ENCODE measurements at regions not wholly inside any gene's neighbourhood (a gene's known extent, or its start where the extent isn't known, plus 50 kb on each side); places are given as distances from the start of the nearest gene placed in this dataset.

DNA sequence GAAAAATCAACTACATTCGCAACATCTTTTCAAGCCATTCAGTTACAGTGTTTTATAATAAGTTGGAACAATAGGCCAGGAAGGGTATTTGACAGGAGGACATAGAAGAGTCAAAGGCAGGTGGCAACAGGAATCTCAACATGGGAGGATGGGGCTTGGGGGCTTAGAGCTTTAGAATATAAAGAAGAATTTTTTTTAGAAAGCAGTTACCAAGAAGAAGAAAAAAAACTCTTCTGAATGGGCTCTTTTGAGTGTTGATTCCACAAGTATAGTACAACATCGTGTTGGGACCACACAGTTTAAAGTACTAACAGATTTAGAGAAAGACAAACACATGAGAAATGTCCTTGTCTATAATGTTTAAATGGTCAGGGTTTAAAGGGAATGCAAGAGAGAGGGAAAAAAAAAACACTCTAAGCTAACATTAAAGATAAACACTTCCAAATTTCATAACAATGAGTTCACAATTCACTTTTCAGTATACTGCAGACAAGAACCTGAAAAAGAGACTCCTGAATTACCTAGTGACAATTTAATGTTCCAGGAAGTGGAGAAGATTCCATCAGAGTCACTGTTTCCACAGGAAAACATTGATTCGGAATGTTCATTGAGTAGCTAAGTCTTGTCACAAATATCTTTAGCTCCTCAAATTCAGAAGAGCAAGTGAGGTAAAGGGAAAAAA, 282.3 kb downstream of the DEPDC1B start:
- Histone ChIP-seq H3K9ac (ENCODE audit: insufficient read depth, low read length) (no peak overlapping the region), H3K4me3 (replicated peaks in 1 of 4; ENCODE audit: control extremely low read depth in 1 of 4, insufficient read depth in 1 of 4, low read depth in 3 of 4, low read length in 4 of 4) (no peak overlapping the region), H3K4me2 (ENCODE audit: extremely low read depth, insufficient read depth, low read length) (no peak overlapping the region), H3K4me1 (ENCODE audit: control insufficient read depth, extremely low read depth, insufficient read depth, low read length) (no peaks in the 10 kb centered on the region), H3K9me3 (ENCODE audit: control insufficient read depth, insufficient read depth, low read depth, low read length) (no peaks in the 10 kb centered on the region), H2AFZ (ENCODE audit: low read length) (no peak overlapping the region), H3K27ac (ENCODE audit: insufficient read depth, low read length) (no peak overlapping the region), H3K36me3 (ENCODE audit: control insufficient read depth, insufficient read depth, low read length) (no peaks in the 10 kb centered on the region), H3K27me3 (ENCODE audit: control insufficient read depth, insufficient read depth, low read length) (no peaks in the 10 kb centered on the region), H4K20me1 (ENCODE audit: control insufficient read depth, extremely low read depth, insufficient read depth, low read length) (no peaks in the 10 kb centered on the region), H3K79me2 (ENCODE audit: control insufficient read depth, insufficient read depth, low read length) (no peaks in the 10 kb centered on the region)
- DNase-seq (ENCODE audit: low read depth in 2 of 2): no peak
- TF ChIP-seq, protein P1, sequence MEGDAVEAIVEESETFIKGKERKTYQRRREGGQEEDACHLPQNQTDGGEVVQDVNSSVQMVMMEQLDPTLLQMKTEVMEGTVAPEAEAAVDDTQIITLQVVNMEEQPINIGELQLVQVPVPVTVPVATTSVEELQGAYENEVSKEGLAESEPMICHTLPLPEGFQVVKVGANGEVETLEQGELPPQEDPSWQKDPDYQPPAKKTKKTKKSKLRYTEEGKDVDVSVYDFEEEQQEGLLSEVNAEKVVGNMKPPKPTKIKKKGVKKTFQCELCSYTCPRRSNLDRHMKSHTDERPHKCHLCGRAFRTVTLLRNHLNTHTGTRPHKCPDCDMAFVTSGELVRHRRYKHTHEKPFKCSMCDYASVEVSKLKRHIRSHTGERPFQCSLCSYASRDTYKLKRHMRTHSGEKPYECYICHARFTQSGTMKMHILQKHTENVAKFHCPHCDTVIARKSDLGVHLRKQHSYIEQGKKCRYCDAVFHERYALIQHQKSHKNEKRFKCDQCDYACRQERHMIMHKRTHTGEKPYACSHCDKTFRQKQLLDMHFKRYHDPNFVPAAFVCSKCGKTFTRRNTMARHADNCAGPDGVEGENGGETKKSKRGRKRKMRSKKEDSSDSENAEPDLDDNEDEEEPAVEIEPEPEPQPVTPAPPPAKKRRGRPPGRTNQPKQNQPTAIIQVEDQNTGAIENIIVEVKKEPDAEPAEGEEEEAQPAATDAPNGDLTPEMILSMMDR (conservative IDR thresholded peaks at IDR 0.05 in 1 of 2, IDR thresholded peaks at IDR 0.05 in 1 of 2; ENCODE audit: low read depth in 1 of 2, low read length in 2 of 2): no peak
- TF ChIP-seq EZH2 (IDR thresholded peaks at IDR 0.05; ENCODE audit: low read length, missing control alignments): no peak

DNA sequence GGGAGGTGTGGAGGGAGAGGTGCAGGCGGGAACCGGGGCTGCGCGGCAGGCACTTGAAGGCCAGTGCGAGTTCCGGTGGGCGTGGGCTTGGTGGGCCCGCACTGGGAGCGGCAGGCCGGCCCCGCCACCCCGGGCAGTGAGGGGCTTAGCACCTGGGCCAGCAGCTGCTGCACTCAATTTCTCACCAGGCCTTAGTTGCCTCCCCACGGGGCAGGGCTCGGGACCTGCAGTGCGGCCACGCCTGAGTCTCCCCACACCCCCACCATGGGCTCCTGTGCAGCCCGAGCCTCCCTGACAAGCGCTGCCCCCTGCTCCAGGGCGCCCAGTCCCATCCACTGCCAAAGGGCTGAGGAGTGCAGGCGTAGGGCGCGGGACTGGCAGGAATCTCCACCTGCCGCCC, 284.5 kb downstream of the DEPDC1B start:
- Histone ChIP-seq H3K27me3 (ENCODE audit: control insufficient read depth, insufficient read depth, low read length) (no peaks in the 10 kb centered on the region), H4K20me1 (ENCODE audit: control insufficient read depth, extremely low read depth, insufficient read depth, low read length) (no peaks in the 10 kb centered on the region), H3K79me2 (ENCODE audit: control insufficient read depth, insufficient read depth, low read length) (no peaks in the 10 kb centered on the region), H3K9ac (ENCODE audit: insufficient read depth, low read length) (no peak overlapping the region), H2AFZ (ENCODE audit: low read length) (no peak overlapping the region), H3K4me2 (ENCODE audit: extremely low read depth, insufficient read depth, low read length) (no peak overlapping the region), H3K36me3 (ENCODE audit: control insufficient read depth, insufficient read depth, low read length) (no peaks in the 10 kb centered on the region), H3K4me1 (ENCODE audit: control insufficient read depth, extremely low read depth, insufficient read depth, low read length) (no peaks in the 10 kb centered on the region), H3K4me3 (replicated peaks in 1 of 4; ENCODE audit: control extremely low read depth in 1 of 4, insufficient read depth in 1 of 4, low read depth in 3 of 4, low read length in 4 of 4) (no peak overlapping the region), H3K27ac (ENCODE audit: insufficient read depth, low read length) (no peak overlapping the region), H3K9me3 (ENCODE audit: control insufficient read depth, insufficient read depth, low read depth, low read length) (no peaks in the 10 kb centered on the region)
- no peak for DNase-seq (ENCODE audit: low read depth in 2 of 2)
- TF ChIP-seq, protein P1 (conservative IDR thresholded peaks at IDR 0.05 in 1 of 2, IDR thresholded peaks at IDR 0.05 in 1 of 2; ENCODE audit: low read depth in 1 of 2, low read length in 2 of 2): no peak
- TF ChIP-seq EZH2 (IDR thresholded peaks at IDR 0.05; ENCODE audit: low read length, missing control alignments): no peak

DNA sequence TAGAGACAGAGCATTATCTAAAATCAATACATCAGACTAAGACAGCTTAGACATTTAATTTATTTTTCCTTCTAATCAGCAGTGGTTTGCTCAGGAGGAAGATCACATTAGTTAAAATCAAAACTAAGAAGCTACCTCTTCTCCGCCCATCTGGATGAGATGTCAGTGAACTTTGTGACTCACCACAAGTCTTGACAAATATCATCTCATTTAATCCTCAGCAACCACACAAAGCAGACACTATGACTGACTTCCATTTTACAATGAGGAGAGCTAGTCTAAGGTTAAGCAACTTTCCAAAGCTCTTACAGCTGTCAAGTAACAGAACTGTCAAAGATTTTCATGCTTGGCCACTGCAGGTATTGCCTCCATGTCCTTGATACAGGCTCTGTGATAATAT, 289.5 kb downstream of the DEPDC1B start:
- no peaks in the 10 kb centered on the region for H4K20me1 ChIP-seq (ENCODE audit: control insufficient read depth, extremely low read depth, insufficient read depth, low read length)
- no peaks in the 10 kb centered on the region for H3K36me3 ChIP-seq (ENCODE audit: control insufficient read depth, insufficient read depth, low read length)
- peak in 1 of 2 donors; percentile 7 for DNase-seq (ENCODE audit: low read depth in 2 of 2)
- H3K9me3 ChIP-seq (ENCODE audit: control insufficient read depth, insufficient read depth, low read depth, low read length): no peaks in the 10 kb centered on the region
- H3K4me1 ChIP-seq (ENCODE audit: control insufficient read depth, extremely low read depth, insufficient read depth, low read length): no peaks in the 10 kb centered on the region
- no peak overlapping the region for H3K4me2 ChIP-seq (ENCODE audit: extremely low read depth, insufficient read depth, low read length)
- no peak overlapping the region for H2AFZ ChIP-seq (ENCODE audit: low read length)
- no peaks in the 10 kb centered on the region for H3K27me3 ChIP-seq (ENCODE audit: control insufficient read depth, insufficient read depth, low read length)
- TF ChIP-seq EZH2 (IDR thresholded peaks at IDR 0.05; ENCODE audit: low read length, missing control alignments): no peak
- TF ChIP-seq, protein P1 (conservative IDR thresholded peaks at IDR 0.05 in 1 of 2, IDR thresholded peaks at IDR 0.05 in 1 of 2; ENCODE audit: low read depth in 1 of 2, low read length in 2 of 2): no peak
- H3K27ac ChIP-seq (ENCODE audit: insufficient read depth, low read length): no peak overlapping the region
- H3K4me3 ChIP-seq (replicated peaks in 1 of 4; ENCODE audit: control extremely low read depth in 1 of 4, insufficient read depth in 1 of 4, low read depth in 3 of 4, low read length in 4 of 4): no peak overlapping the region
- no peaks in the 10 kb centered on the region for H3K79me2 ChIP-seq (ENCODE audit: control insufficient read depth, insufficient read depth, low read length)
- no peak overlapping the region for H3K9ac ChIP-seq (ENCODE audit: insufficient read depth, low read length)
